GM12878 (cell line): ENCODE measurements at regions not wholly inside any gene's neighbourhood (a gene's known extent, or its start where the extent isn't known, plus 50 kb on each side); places are given as distances from the start of the nearest gene placed in this dataset.

ENCODE experiments used
- ATAC-seq: fragments of 200-7000 bp; cut with Tn5 transposase; 3 replicates; pipeline ENCODE4 v1.9.1; 2020; ENCODE audit warnings: mild to moderate bottlenecking, moderate library complexity
- BruUV-seq: library from RNA; stranded (reverse); fragments of 400-500 nt; replicated peaks from 2 replicates; lab custom pipeline; 2021; lab: Mats Ljungman, UMichigan
- CTCF ChIA-PET: fragments of 300-600 bp; sonication (Branson Sonifier 250); formaldehyde crosslinking; extraction: SDS; loops from one replicate; lab custom pipeline; 2021; ENCODE audit warnings: inconsistent platforms; lab: Yijun Ruan, JAX
- POLR2A ChIA-PET: fragments of 350-600 bp; formaldehyde crosslinking; extraction: SDS; loops from one replicate; lab custom pipeline; 2021; ENCODE audit warnings: inconsistent platforms; lab: Charles Lee
- RAD21 ChIA-PET: fragments of 300-600 bp; sonication (Branson Sonifier 250); formaldehyde crosslinking; loops from one replicate; lab custom pipeline; 2023; ENCODE audit warnings: antibody characterized with exemption; ENCODE audit not compliant: unreplicated experiment; lab: Charles Lee
- SMC1A ChIA-PET: fragments of 300-600 bp; sonication (Branson Sonifier 250); formaldehyde crosslinking; loops from one replicate; lab custom pipeline; 2023; ENCODE audit not compliant: unreplicated experiment, uncharacterized antibody; lab: Charles Lee
- DNase-seq: peaks from one replicate; pipeline ENCODE4 v3.0.0-alpha.2; 2011; ENCODE audit warnings: low read depth, low spot score
- FAIRE-seq: peaks from 3 replicates; lab custom pipeline; 2011; peaks lifted over from hg19 to GRCh38; lab: Jason Lieb, UNC
- H2AFZ ChIP-seq: 2 replicates; pipeline ENCODE4 v1.6.0; 2011; ENCODE audit warnings: low read depth, low read length, control low read depth; ENCODE audit not compliant: control insufficient read depth
- H3K27ac ChIP-seq: 2 replicates; pipeline ENCODE4 v1.5.1; 2011; ENCODE audit warnings: control low read depth; ENCODE audit not compliant: control insufficient read depth, insufficient read depth
- H3K27me3 ChIP-seq, 2 experiments: replicated peaks in 1 of 2; 2 replicates each; pipeline versions ENCODE4 v1.6.0 to v1.6.1; 2011; ENCODE audit warnings: low read length in 1 of 2; ENCODE audit not compliant: control insufficient read depth in 2 of 2, insufficient read depth in 2 of 2
- H3K36me3 ChIP-seq, 2 experiments: 2 replicates each; pipeline ENCODE4 v1.5.1; 2011; ENCODE audit warnings: low read length in 1 of 2; ENCODE audit not compliant: control insufficient read depth in 2 of 2, insufficient read depth in 2 of 2
- H3K4me1 ChIP-seq: 2 replicates; pipeline ENCODE4 v1.6.1; 2011; ENCODE audit warnings: mild to moderate bottlenecking, low read length, moderate library complexity, mixed read lengths; ENCODE audit not compliant: control insufficient read depth, insufficient read depth
- H3K4me2 ChIP-seq: 2 replicates; pipeline ENCODE4 v1.6.0; 2011; ENCODE audit warnings: control low read depth; ENCODE audit not compliant: control insufficient read depth, insufficient read depth
- H3K4me3 ChIP-seq: fragments of 200-600 bp; sonication (generic); 2 replicates; pipeline ENCODE4 v1.5.1; 2016
- H3K79me2 ChIP-seq: 2 replicates; pipeline ENCODE4 v1.6.0; 2011; ENCODE audit warnings: low read length; ENCODE audit not compliant: control insufficient read depth, insufficient read depth
- H3K9ac ChIP-seq: 2 replicates; pipeline ENCODE4 v1.8.0; 2011; ENCODE audit warnings: low read length, control low read depth, mixed read lengths; ENCODE audit not compliant: control insufficient read depth, insufficient read depth
- H3K9me3 ChIP-seq: replicated peaks from 3 replicates; pipeline ENCODE4 v1.5.1; 2011; ENCODE audit warnings: mild to moderate bottlenecking, low read length; ENCODE audit not compliant: control insufficient read depth, insufficient read depth
- H4K20me1 ChIP-seq: 2 replicates; pipeline ENCODE4 v1.6.0; 2011; ENCODE audit not compliant: control insufficient read depth, insufficient read depth
- HCFC1 ChIP-seq: fragments of 150-350 bp; IDR thresholded peaks from 2 replicates; pipeline ENCODE4 v1.6.1; 2014; ENCODE audit warnings: low read length
- IRF4 ChIP-seq: IDR thresholded peaks from 2 replicates; pipeline ENCODE4 v1.6.1; 2011; ENCODE audit warnings: low read depth, low read length
- NFYA ChIP-seq: IDR thresholded peaks from 2 replicates; pipeline ENCODE4 v1.6.1; 2011; ENCODE audit warnings: low read depth, mild to moderate bottlenecking, low read length, improper control_type of control experiment, borderline replicate concordance
- SMAD1 ChIP-seq: fragments of 450-650 bp; IDR thresholded peaks from 2 replicates; pipeline ENCODE4 v1.6.1; 2018; ENCODE audit warnings: mild to moderate bottlenecking, low read depth; ENCODE audit not compliant: partially characterized antibody
- SREBF1 ChIP-seq: IDR thresholded peaks from 2 replicates; pipeline ENCODE4 v1.6.1; 2012; ENCODE audit warnings: mild to moderate bottlenecking, low read length
- STAT1 ChIP-seq: fragments of 450-650 bp; conservative IDR thresholded peaks from 2 replicates; pipeline ENCODE4 v1.6.1; 2014; ENCODE audit warnings: antibody characterized with exemption, mild to moderate bottlenecking
- TCF7 ChIP-seq: IDR thresholded peaks from 2 replicates; pipeline ENCODE4 v1.6.1; 2014; ENCODE audit warnings: antibody characterized with exemption, borderline replicate concordance
- WGBS: methylation state at CpG from one replicate; pipeline ENCODE4 v1.1.6; 2016; ENCODE audit warnings: low lambda C conversion rate; ENCODE audit not compliant: insufficient replicate concordance, insufficient coverage; ENCODE audit errors: missing lambda C conversion rate; 5-methylcytosine and 5-hydroxymethylcytosine counted together
- in situ Hi-C: fragments of 300-500 bp; cut with MboI; formaldehyde crosslinking; loops from 9 replicates; pipeline ENCODE4 v1.14.3; 2018; ENCODE audit warnings: mixed read lengths
- intact Hi-C: fragments of 100-400 bp; cut with micrococcal nuclease; formaldehyde crosslinking; loops from one replicate; pipeline ENCODE4 v1.14.2; 2022; ENCODE audit not compliant: unreplicated experiment
- TF ChIP-seq, protein P1 (sequence below): fragments of 450-650 bp; IDR thresholded peaks from 2 replicates; pipeline ENCODE4 v1.6.1; 2014; ENCODE audit warnings: mild to moderate bottlenecking
- TF ChIP-seq, protein P2 (sequence below), 3 experiments: IDR thresholded peaks in 2 of 3; conservative IDR thresholded peaks in 1 of 3; 2 replicates each; pipeline ENCODE4 v1.5.1; 2011; ENCODE audit warnings: low read depth in 3 of 3, low read length in 3 of 3, mild to moderate bottlenecking in 3 of 3, control low read depth in 2 of 3, moderate library complexity in 2 of 3, inconsistent platforms in 1 of 3, mixed read lengths in 1 of 3; ENCODE audit not compliant: control insufficient read depth in 2 of 3, insufficient read depth in 1 of 3; ENCODE audit errors: extremely low read depth in 1 of 3
- TF ChIP-seq, protein P3 (sequence below): fragments of 450-650 bp; IDR thresholded peaks from 2 replicates; pipeline ENCODE4 v1.6.1; 2017; ENCODE audit warnings: antibody characterized with exemption, mild to moderate bottlenecking, moderate library complexity
- TF ChIP-seq, protein P4 (sequence below): IDR thresholded peaks from 2 replicates; pipeline ENCODE4 v1.6.1; 2011; ENCODE audit warnings: borderline replicate concordance, low read depth, mild to moderate bottlenecking, moderate library complexity, mixed read lengths, low read length; ENCODE audit not compliant: insufficient read depth; ENCODE audit errors: extremely low read length

DNA sequence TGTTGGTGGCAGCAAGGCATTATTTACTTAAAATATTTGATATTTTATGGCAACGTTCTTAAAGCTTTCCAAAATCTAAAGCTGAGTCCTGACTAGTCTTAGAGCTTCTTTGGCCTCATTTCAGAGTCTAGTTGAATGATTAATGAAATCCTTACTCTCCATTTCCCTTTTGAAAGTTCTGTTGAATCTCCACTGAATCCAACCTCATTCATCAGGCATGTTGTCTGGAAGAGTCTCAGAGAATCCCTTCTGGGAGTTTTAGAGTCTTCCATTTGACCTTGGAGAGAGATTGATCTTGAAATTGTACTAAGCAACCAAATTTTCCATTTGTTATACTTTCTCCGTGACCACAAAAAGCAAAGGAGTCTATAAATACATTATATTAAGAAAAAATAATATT, 198.5 kb upstream of the TMEM196 start:
- BruUV-seq: no TSS peak
- Histone ChIP-seq H4K20me1 (no peaks in the 10 kb centered on the region), H2AFZ (no peak overlapping the region), H3K36me3 (no peaks in the 10 kb centered on the region), H3K9ac (no peak overlapping the region), H3K27me3 (no peaks in the 10 kb centered on the region), H3K9me3 (no peaks in the 10 kb centered on the region), H3K79me2 (no peaks in the 10 kb centered on the region), H3K4me3 (no peak overlapping the region), H3K4me1 (no peaks in the 10 kb centered on the region), H3K4me2 (no peak overlapping the region), H3K27ac (no peak overlapping the region)
- WGBS: 44% methylated on average over 2 of the region's 2 CpGs
- TF ChIP-seq NFYA (no peak), IRF4 (no peak), TCF7 (no peak), HCFC1 (no peak), SREBF1 (no peak), STAT1 (no peak), SMAD1 (no peak)
- TF ChIP-seq, protein P1, sequence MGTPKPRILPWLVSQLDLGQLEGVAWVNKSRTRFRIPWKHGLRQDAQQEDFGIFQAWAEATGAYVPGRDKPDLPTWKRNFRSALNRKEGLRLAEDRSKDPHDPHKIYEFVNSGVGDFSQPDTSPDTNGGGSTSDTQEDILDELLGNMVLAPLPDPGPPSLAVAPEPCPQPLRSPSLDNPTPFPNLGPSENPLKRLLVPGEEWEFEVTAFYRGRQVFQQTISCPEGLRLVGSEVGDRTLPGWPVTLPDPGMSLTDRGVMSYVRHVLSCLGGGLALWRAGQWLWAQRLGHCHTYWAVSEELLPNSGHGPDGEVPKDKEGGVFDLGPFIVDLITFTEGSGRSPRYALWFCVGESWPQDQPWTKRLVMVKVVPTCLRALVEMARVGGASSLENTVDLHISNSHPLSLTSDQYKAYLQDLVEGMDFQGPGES: no peak
- TF ChIP-seq, protein P2, sequence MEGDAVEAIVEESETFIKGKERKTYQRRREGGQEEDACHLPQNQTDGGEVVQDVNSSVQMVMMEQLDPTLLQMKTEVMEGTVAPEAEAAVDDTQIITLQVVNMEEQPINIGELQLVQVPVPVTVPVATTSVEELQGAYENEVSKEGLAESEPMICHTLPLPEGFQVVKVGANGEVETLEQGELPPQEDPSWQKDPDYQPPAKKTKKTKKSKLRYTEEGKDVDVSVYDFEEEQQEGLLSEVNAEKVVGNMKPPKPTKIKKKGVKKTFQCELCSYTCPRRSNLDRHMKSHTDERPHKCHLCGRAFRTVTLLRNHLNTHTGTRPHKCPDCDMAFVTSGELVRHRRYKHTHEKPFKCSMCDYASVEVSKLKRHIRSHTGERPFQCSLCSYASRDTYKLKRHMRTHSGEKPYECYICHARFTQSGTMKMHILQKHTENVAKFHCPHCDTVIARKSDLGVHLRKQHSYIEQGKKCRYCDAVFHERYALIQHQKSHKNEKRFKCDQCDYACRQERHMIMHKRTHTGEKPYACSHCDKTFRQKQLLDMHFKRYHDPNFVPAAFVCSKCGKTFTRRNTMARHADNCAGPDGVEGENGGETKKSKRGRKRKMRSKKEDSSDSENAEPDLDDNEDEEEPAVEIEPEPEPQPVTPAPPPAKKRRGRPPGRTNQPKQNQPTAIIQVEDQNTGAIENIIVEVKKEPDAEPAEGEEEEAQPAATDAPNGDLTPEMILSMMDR (IDR thresholded peaks at IDR 0.05 in 2 of 3, conservative IDR thresholded peaks at IDR 0.05 in 1 of 3; ENCODE audit: control insufficient read depth in 2 of 3, extremely low read depth in 1 of 3, insufficient read depth in 1 of 3, low read depth in 3 of 3, low read length in 3 of 3): no peak
- TF ChIP-seq, protein P3, sequence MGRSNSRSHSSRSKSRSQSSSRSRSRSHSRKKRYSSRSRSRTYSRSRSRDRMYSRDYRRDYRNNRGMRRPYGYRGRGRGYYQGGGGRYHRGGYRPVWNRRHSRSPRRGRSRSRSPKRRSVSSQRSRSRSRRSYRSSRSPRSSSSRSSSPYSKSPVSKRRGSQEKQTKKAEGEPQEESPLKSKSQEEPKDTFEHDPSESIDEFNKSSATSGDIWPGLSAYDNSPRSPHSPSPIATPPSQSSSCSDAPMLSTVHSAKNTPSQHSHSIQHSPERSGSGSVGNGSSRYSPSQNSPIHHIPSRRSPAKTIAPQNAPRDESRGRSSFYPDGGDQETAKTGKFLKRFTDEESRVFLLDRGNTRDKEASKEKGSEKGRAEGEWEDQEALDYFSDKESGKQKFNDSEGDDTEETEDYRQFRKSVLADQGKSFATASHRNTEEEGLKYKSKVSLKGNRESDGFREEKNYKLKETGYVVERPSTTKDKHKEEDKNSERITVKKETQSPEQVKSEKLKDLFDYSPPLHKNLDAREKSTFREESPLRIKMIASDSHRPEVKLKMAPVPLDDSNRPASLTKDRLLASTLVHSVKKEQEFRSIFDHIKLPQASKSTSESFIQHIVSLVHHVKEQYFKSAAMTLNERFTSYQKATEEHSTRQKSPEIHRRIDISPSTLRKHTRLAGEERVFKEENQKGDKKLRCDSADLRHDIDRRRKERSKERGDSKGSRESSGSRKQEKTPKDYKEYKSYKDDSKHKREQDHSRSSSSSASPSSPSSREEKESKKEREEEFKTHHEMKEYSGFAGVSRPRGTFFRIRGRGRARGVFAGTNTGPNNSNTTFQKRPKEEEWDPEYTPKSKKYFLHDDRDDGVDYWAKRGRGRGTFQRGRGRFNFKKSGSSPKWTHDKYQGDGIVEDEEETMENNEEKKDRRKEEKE: no peak
- TF ChIP-seq, protein P4, sequence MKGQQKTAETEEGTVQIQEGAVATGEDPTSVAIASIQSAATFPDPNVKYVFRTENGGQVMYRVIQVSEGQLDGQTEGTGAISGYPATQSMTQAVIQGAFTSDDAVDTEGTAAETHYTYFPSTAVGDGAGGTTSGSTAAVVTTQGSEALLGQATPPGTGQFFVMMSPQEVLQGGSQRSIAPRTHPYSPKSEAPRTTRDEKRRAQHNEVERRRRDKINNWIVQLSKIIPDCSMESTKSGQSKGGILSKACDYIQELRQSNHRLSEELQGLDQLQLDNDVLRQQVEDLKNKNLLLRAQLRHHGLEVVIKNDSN: no peak
- ChIA-PET SMC1A (interaction anchor here (1.1 to 2.9 kb wide), 4 partner anchors 11 to 55 kb away, joined by 3 to 12 read pairs (median 4); no protein-coding TSS in a partner anchor), RAD21 (no interaction called here), POLR2A (interaction anchor here (0.5 kb wide), 1 partner anchor 11 kb away, joined by 3 read pairs; no protein-coding TSS in a partner anchor), CTCF (interaction anchor here (0.6 to 2.6 kb wide), 4 partner anchors 11 to 626 kb away, joined by 3 to 10 read pairs (median 5); no protein-coding TSS in a partner anchor)
- ATAC-seq (no peak), DNase-seq (no peak), FAIRE-seq (no peak)
- in situ Hi-C loops: no loop called here
- intact Hi-C loops: no loop called here
